Brain microvascular endothelial cell (primary cell): ENCODE measurements at regions not wholly inside any gene's neighbourhood (a gene's known extent, or its start where the extent isn't known, plus 50 kb on each side); places are given as distances from the start of the nearest gene placed in this dataset.
"Not testable (repeated sequence)": the region's sequence is repeated elsewhere in the genome, so short reads cannot be mapped to it uniquely, and the experiment has no call there.

Source experiments
- DNase-seq: peaks from one replicate; pipeline ENCODE4 v3.0.0-alpha.2; 2020
- H3K27ac ChIP-seq: fragments of 250-450 bp; sonication (Bioruptor Pico); 2 replicates; pipeline ENCODE4 v1.5.1; 2020; ENCODE audit warnings: mild to moderate bottlenecking, moderate library complexity
- H3K27me3 ChIP-seq: fragments of 250-450 bp; sonication (Bioruptor Pico); replicated peaks from 2 replicates; pipeline ENCODE4 v1.5.1; 2020; ENCODE audit warnings: mild to moderate bottlenecking
- H3K36me3 ChIP-seq: fragments of 250-450 bp; sonication (Bioruptor Pico); replicated peaks from 2 replicates; pipeline ENCODE4 v1.5.1; 2020; ENCODE audit warnings: mild to moderate bottlenecking
- H3K4me3 ChIP-seq: 2 replicates; pipeline ENCODE4 v1.5.1; 2011; ENCODE audit warnings: low read depth, mild to moderate bottlenecking, control low read depth, low read length, moderate library complexity
- in situ Hi-C: cut with HindIII; loops from 2 replicates; pipeline ENCODE4 v1.10.0; 2017; ENCODE audit warnings: low sequenced_read_pairs, low pct_ligation_motif_present
- TF ChIP-seq, protein P1 (sequence below): IDR thresholded peaks from 2 replicates; pipeline ENCODE4 v1.5.1; 2011; ENCODE audit warnings: low read depth, mild to moderate bottlenecking, moderate library complexity, low read length, control low read depth, inconsistent platforms; ENCODE audit errors: missing control alignments

DNA sequence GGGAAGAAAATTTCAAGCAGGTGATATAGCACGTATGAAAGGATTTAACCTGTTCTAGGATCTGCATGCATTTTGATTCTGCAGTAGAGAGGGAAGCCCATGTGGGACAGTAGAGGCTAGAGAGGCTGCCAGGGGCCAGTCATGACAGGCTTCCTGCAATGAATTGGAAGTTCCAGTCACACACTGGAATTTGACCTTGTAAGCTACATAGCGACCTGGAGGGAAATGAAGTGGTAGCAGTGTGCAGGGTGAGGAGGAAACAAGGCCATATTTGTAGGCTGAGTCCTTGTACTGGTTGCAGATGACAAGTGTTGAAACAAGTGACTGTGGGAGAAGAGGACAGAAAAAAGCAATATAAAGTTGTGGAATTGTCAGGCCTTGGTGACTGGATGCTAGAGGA, 58.6 kb upstream of the OLIG3 start:
- DNase-seq = no peak
- in situ Hi-C loops = no loop called here

DNA sequence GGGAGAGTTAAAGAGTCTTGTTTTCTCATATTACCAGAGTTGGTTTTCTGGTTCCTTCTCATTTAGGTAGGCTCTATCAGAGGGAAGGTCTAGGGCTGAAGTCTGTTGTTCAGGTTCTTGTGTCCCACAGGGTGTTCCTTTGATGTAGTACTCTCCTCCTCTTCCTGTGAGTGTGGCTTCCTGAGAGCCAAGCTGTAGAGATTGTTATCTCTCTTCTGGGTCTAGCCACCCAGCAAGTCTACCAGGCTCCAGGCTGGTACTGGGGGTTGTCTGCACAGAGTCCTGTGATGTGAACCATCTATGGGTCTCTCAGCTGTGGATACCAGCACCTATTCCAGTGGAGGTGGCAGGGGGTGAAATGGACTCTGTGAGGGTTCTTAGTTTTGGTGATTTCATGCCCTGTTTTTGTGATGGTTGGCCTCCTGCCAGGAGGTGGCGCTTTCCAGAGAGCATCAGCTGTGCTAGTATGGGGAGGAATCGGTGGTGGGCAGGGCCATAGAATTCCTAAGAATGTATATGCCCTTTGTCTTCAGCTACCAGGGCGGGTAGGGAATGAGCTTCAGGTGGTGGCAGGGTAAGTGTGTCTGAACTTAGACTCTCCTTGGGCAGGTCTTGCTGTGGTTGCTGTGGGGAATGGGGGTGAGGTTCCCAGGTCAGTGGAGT, 65.5 kb upstream of the OLIG3 start:
- H3K4me3 ChIP-seq, in situ Hi-C loops, H3K36me3 ChIP-seq, DNase-seq, H3K27me3 ChIP-seq, H3K27ac ChIP-seq: not testable (repeated sequence)

More for the DNA sequence above, 58.6 kb upstream of the OLIG3 start:
- Histone ChIP-seq H3K36me3 (no peaks in the 10 kb centered on the region), H3K27me3 (no peaks in the 10 kb centered on the region), H3K27ac (no peak overlapping the region), H3K4me3 (no peak overlapping the region)
- TF ChIP-seq, protein P1, sequence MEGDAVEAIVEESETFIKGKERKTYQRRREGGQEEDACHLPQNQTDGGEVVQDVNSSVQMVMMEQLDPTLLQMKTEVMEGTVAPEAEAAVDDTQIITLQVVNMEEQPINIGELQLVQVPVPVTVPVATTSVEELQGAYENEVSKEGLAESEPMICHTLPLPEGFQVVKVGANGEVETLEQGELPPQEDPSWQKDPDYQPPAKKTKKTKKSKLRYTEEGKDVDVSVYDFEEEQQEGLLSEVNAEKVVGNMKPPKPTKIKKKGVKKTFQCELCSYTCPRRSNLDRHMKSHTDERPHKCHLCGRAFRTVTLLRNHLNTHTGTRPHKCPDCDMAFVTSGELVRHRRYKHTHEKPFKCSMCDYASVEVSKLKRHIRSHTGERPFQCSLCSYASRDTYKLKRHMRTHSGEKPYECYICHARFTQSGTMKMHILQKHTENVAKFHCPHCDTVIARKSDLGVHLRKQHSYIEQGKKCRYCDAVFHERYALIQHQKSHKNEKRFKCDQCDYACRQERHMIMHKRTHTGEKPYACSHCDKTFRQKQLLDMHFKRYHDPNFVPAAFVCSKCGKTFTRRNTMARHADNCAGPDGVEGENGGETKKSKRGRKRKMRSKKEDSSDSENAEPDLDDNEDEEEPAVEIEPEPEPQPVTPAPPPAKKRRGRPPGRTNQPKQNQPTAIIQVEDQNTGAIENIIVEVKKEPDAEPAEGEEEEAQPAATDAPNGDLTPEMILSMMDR = no peak

DNA sequence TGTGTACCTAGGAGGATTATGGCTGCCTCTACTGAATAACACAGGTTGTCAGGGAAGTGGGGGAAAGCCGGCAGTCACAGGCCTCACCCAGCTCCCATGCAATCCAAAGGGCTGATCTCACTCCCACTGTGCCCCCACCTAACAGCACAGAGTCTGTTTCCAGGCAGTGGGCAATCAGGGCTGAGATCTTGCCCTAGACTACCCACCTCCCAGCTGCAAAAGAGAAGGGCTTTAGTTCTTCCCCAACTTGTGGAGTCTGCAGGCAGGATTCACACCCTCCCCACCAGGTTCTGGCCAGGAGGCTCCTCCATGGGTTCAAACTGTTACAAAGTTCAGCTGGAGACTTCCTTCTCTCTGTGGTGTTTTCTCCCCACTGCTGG, 66.0 kb upstream of the OLIG3 start:
- Histone ChIP-seq H3K4me3 (no peak overlapping the region), H3K27ac (no peak overlapping the region), H3K27me3 (no peaks in the 10 kb centered on the region), H3K36me3 (no peaks in the 10 kb centered on the region)
- in situ Hi-C loops = no loop called here
- TF ChIP-seq, protein P1 = no peak
- DNase-seq = no peak

DNA sequence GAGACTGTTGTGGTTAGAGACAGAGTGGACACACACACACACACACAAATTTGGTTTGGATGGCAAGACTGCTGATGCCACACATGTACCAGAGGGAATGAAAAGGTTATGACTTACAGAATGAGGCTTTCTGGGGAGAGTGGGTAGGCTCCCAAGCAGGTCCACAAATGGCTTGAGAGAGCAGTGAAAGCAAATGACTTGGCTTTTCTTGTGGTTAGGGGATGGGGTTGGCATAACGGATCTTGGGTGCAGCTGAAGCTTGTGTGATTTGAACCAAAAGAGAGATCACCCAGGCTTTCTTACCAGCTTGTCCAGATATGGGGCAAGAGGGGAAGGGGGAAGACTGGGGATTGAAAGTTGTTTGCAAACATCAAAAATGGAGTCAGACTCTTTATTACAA, 73.9 kb upstream of the OLIG3 start:
- DNase-seq = no peak
- H3K4me3 ChIP-seq = no peak overlapping the region
- no peaks in the 10 kb centered on the region for H3K27me3 ChIP-seq
- H3K36me3 ChIP-seq = no peaks in the 10 kb centered on the region
- in situ Hi-C loops = no loop called here
- H3K27ac ChIP-seq = no peak overlapping the region
- TF ChIP-seq, protein P1 = no peak

GRCh38 chr6:137570393-137570792, 76.2 kb upstream of the OLIG3 start:
- Histone ChIP-seq H3K27me3 (no peaks in the 10 kb centered on the region), H3K36me3 (no peaks in the 10 kb centered on the region), H3K4me3 (no peak overlapping the region), H3K27ac (no peak overlapping the region)
- no peak for DNase-seq
- in situ Hi-C loops = no loop called here
- TF ChIP-seq, protein P1 = no peak

DNA sequence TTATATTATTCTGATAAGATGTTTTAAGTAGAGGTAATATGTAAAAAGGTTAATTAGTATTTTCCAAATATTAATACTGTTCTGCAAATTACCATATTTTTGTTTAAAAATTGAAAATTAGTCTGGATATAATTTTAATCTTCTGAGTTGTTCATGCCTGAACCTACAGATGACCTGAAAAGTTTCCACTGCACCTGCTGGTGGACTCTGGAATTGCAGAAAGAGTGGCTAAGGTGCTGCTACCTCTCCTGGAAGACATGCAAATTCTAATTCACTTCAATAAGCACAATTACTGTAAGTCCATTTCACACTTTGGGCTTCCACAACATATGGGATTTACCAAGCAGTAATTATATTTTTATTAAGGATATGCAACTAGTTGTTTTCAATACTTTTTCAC, 77.7 kb upstream of the OLIG3 start:
- Histone ChIP-seq H3K27me3 (no peaks in the 10 kb centered on the region), H3K27ac (no peak overlapping the region), H3K4me3 (no peak overlapping the region), H3K36me3 (no peaks in the 10 kb centered on the region)
- in situ Hi-C loops = no loop called here
- peak; percentile 16 for DNase-seq
- TF ChIP-seq, protein P1 = peak; percentile 75
